Hematopoietic multipotent progenitor cell treated with erythropoietin and hydrocortisone succinate and interleukin-3 and kit ligand, for 17 days (in vitro differentiated cells): ENCODE measurements at regions not wholly inside any gene's neighbourhood (a gene's known extent, or its start where the extent isn't known, plus 50 kb on each side); places are given as distances from the start of the nearest gene placed in this dataset.
A peak's percentile ranks its signal among the peaks of the same experiment; 100 is the strongest.
"Not testable (repeated sequence)": the region's sequence is repeated elsewhere in the genome, so short reads cannot be mapped to it uniquely, and the experiment has no call there.

Experiments used
- DNase-seq: peaks from one replicate; pipeline ENCODE4 v3.0.0-alpha.2; 2015; ENCODE audit warnings: low spot score

- no peak for DNase-seq
Observed at GRCh38 chr19:13712767-13713201, 51.5 kb upstream of the MRI1 start.

GRCh38 chr19:13707915-13708314 lies 56.4 kb upstream of the MRI1 start:
- no peak for DNase-seq

GRCh38 chr19:13705928-13706447 lies 58.3 kb upstream of the MRI1 start:
- DNase-seq = no peak

GRCh38 chr19:13705201-13705600 lies 59.1 kb upstream of the MRI1 start:
- DNase-seq = no peak

- DNase-seq = no peak
Observed at GRCh38 chr19:13701624-13702023, 62.7 kb upstream of the MRI1 start.

- DNase-seq = no peak
Observed at GRCh38 chr19:13700621-13701020, 63.7 kb upstream of the MRI1 start.

GRCh38 chr19:13699786-13700185 lies 64.5 kb upstream of the MRI1 start:
- no peak for DNase-seq

- DNase-seq = no peak
Observed at GRCh38 chr19:13696839-13697238, 67.5 kb upstream of the MRI1 start.

- DNase-seq = no peak
Observed at GRCh38 chr19:13693889-13694288, 70.4 kb upstream of the MRI1 start.

- DNase-seq = no peak
Observed at GRCh38 chr19:13691569-13692435, 72.5 kb upstream of the MRI1 start.

GRCh38 chr19:13689085-13689484 lies 75.2 kb upstream of the MRI1 start:
- DNase-seq = peak; percentile 18

GRCh38 chr19:13684021-13684420 lies 80.3 kb upstream of the MRI1 start:
- no peak for DNase-seq

- DNase-seq = no peak
Observed at GRCh38 chr19:13681509-13681908, 82.8 kb upstream of the MRI1 start.

GRCh38 chr19:13680708-13681360 lies 83.5 kb upstream of the MRI1 start:
- not testable (repeated sequence) for DNase-seq

- not testable (repeated sequence) for DNase-seq
Observed at GRCh38 chr19:13676967-13677366, 87.4 kb upstream of the MRI1 start.

GRCh38 chr19:13672480-13673175 lies 91.7 kb upstream of the MRI1 start:
- not testable (repeated sequence) for DNase-seq

- DNase-seq = no peak
Observed at GRCh38 chr19:13670846-13671245, 93.5 kb upstream of the MRI1 start.

- DNase-seq = no peak
Observed at GRCh38 chr19:13669780-13670355, 94.5 kb upstream of the MRI1 start.

- DNase-seq = no peak
Observed at GRCh38 chr19:13668964-13669363, 95.4 kb upstream of the MRI1 start.

GRCh38 chr19:13666165-13666564 lies 98.2 kb upstream of the MRI1 start:
- no peak for DNase-seq

- no peak for DNase-seq
Observed at GRCh38 chr19:13665125-13665905, 99.0 kb upstream of the MRI1 start.
